Suprapubic skin (tissue), 4 donors: ENCODE measurements at regions not wholly inside any gene's neighbourhood (a gene's known extent, or its start where the extent isn't known, plus 50 kb on each side); places are given as distances from the start of the nearest gene placed in this dataset.

Source experiments
- DNase-seq, 2 donors: peaks; one replicate each; pipeline ENCODE4 v3.0.0-alpha.2; 2019; ENCODE audit warnings: low spot score in 2 of 2
- H3K27ac ChIP-seq: fragments of 200-600 bp; sonication (generic); one replicate; pipeline ENCODE4 v1.5.1; 2019
- H3K27me3 ChIP-seq: fragments of 200-600 bp; sonication (generic); one replicate; pipeline ENCODE4 v1.5.1; 2019
- H3K36me3 ChIP-seq: fragments of 200-600 bp; sonication (generic); one replicate; pipeline ENCODE4 v1.5.1; 2019
- H3K4me1 ChIP-seq: fragments of 200-600 bp; sonication (generic); one replicate; pipeline ENCODE4 v1.5.1; 2019
- H3K4me3 ChIP-seq: fragments of 200-600 bp; sonication (generic); one replicate; pipeline ENCODE4 v1.5.1; 2019; ENCODE audit warnings: mild to moderate bottlenecking
- H3K9me3 ChIP-seq: fragments of 200-600 bp; sonication (generic); one replicate; pipeline ENCODE4 v1.5.1; 2019
- CTCF ChIP-seq, 2 donors: fragments of 200-600 bp in 1 of 2; fragments of 450-650 bp in 1 of 2; sonication (generic) in 1 of 2; IDR thresholded peaks; one replicate each; pipeline ENCODE4 v1.5.1; 2016 to 2019; ENCODE audit warnings: antibody characterized with exemption in 2 of 2, mild to moderate bottlenecking in 1 of 2, moderate library complexity in 1 of 2
- EP300 ChIP-seq: sonication (generic); formaldehyde crosslinking; IDR thresholded peaks from one replicate; pipeline ENCODE4 v1.6.1; 2017; ENCODE audit warnings: antibody characterized with exemption
- POLR2A ChIP-seq, 2 donors: fragments of 450-650 bp; IDR thresholded peaks; one replicate each; pipeline ENCODE4 v1.6.1; 2017; ENCODE audit warnings: antibody characterized with exemption in 2 of 2, mild to moderate bottlenecking in 2 of 2, moderate library complexity in 2 of 2
- POLR2AphosphoS5 ChIP-seq, 3 donors: sonication (generic); formaldehyde crosslinking; IDR thresholded peaks; one replicate each; pipeline ENCODE4 v1.6.1; 2017; ENCODE audit warnings: antibody characterized with exemption in 3 of 3
- WGBS: methylation state at CpG from one replicate; pipeline ENCODE4 v1.1.5; 2018; 5-methylcytosine and 5-hydroxymethylcytosine counted together

- WGBS = 57% methylated on average over 1 of the region's 1 CpG
- TF ChIP-seq POLR2A (IDR thresholded peaks at IDR 0.05) (no peak), POLR2AphosphoS5 (IDR thresholded peaks at IDR 0.05) (no peak), CTCF (IDR thresholded peaks at IDR 0.05) (no peak), EP300 (no peak)
- no peak for DNase-seq
- Histone ChIP-seq H3K4me1 (no peaks in the 10 kb centered on the region), H3K4me3 (no peak overlapping the region), H3K36me3 (no peaks in the 10 kb centered on the region), H3K27me3 (no peaks in the 10 kb centered on the region), H3K9me3 (peaks cover 4% of the 10 kb centered on the region), H3K27ac (no peak overlapping the region)
These were observed 252.1 kb downstream of the TMX3 start for GRCh38 chr18:68462766-68463165.

DNA sequence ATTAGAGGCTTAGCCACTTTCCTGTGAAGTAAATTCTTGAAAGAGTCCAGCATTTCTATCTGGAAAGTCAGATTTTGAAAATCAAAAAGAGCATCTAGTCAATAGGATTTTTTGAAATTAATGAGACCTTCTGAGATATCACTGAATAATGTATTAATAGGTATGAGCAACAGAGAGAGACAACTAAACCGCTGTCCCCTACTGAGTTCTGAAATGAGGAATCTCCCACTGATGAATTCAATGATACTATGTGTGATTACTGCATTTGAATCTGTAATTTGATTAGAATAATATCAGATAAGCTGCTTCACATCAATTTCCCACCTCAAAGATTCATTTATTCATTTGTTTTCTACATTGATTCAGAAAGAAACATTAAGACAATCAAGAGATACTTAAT is 252.8 kb downstream of the TMX3 start:
- no peak for TF ChIP-seq POLR2A (IDR thresholded peaks at IDR 0.05)
- no peak for TF ChIP-seq EP300
- no peak for TF ChIP-seq CTCF (IDR thresholded peaks at IDR 0.05)
- no peak for TF ChIP-seq POLR2AphosphoS5 (IDR thresholded peaks at IDR 0.05)
- Histone ChIP-seq H3K9me3 (peaks cover 4% of the 10 kb centered on the region), H3K27me3 (no peaks in the 10 kb centered on the region), H3K4me1 (no peaks in the 10 kb centered on the region), H3K4me3 (no peak overlapping the region), H3K27ac (no peak overlapping the region), H3K36me3 (no peaks in the 10 kb centered on the region)
- 89% methylated on average over 1 of the region's 1 CpG for WGBS
- DNase-seq = no peak

DNA sequence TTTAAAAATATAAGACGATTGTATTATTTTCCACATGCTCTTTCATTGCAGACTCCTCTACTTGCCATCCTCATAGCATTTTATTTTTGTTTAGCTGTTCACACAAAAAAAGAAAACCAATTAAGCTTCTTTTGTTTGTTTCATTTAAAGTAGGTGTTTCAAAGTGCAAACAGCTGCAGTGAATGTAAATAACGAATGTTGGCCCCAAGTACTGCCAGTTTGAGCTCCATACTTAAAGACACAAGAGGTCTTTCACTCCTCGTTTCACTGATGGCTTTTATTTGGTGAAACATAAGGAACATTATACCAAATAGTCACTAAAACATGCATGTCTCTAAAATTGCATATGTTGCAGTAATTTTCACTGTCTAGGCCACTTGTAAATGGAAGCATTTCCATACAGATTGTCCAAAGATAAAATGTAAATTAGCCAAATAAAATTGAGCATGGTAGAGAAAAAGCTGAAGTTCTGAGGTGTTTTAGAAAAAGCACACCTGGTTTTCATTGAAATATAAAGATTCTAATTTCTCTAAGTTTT is 253.4 kb downstream of the TMX3 start:
- WGBS = 70% methylated on average over 3 of the region's 3 CpGs
- Histone ChIP-seq H3K27me3 (no peaks in the 10 kb centered on the region), H3K36me3 (no peaks in the 10 kb centered on the region), H3K4me3 (no peak overlapping the region), H3K4me1 (no peaks in the 10 kb centered on the region), H3K9me3 (peaks cover 4% of the 10 kb centered on the region), H3K27ac (no peak overlapping the region)
- DNase-seq = no peak
- TF ChIP-seq EP300 (no peak), CTCF (IDR thresholded peaks at IDR 0.05) (no peak), POLR2A (IDR thresholded peaks at IDR 0.05) (no peak), POLR2AphosphoS5 (IDR thresholded peaks at IDR 0.05) (no peak)

DNA sequence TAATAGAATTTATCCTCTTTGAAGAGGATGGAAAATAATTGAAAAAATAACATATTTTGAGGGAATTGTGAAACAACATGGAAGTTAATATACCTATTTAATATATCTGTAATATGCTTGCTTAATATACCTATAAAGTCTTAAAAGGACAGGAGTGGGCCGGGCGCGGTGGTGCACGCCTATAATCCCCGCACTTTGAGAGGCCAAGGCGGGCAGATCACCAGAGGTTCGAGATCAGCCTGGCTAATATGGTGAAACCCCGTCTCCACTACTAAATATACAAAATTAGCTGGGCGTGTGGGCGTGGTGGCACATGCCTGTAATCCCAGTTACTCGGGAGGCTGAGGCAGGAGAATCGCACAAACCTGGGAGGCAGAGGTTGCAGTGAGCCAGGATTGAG is 254.9 kb downstream of the TMX3 start:
- no peak for DNase-seq
- H3K4me3 ChIP-seq = no peak overlapping the region
- 95% methylated on average over 12 of the region's 12 CpGs for WGBS
- H3K27me3 ChIP-seq = no peaks in the 10 kb centered on the region
- no peaks in the 10 kb centered on the region for H3K4me1 ChIP-seq
- no peak overlapping the region for H3K27ac ChIP-seq
- H3K36me3 ChIP-seq = no peaks in the 10 kb centered on the region
- H3K9me3 ChIP-seq = peaks cover 9% of the 10 kb centered on the region
- no peak for TF ChIP-seq EP300
- no peak for TF ChIP-seq POLR2AphosphoS5 (IDR thresholded peaks at IDR 0.05)
- no peak for TF ChIP-seq POLR2A (IDR thresholded peaks at IDR 0.05)
- no peak for TF ChIP-seq CTCF (IDR thresholded peaks at IDR 0.05)

GRCh38 chr18:68456985-68457384 is 257.9 kb downstream of the TMX3 start:
- TF ChIP-seq POLR2A (IDR thresholded peaks at IDR 0.05) (no peak), EP300 (no peak), CTCF (IDR thresholded peaks at IDR 0.05) (no peak), POLR2AphosphoS5 (IDR thresholded peaks at IDR 0.05) (no peak)
- no peak overlapping the region for H3K27ac ChIP-seq
- H3K27me3 ChIP-seq = no peaks in the 10 kb centered on the region
- 49% methylated on average over 4 of the region's 4 CpGs for WGBS
- no peak overlapping the region for H3K4me3 ChIP-seq
- H3K4me1 ChIP-seq = no peaks in the 10 kb centered on the region
- H3K9me3 ChIP-seq = peaks cover 9% of the 10 kb centered on the region
- H3K36me3 ChIP-seq = no peaks in the 10 kb centered on the region
- DNase-seq = no peak
